ENCODE measurements at regions not wholly inside any gene's neighbourhood (a gene's known extent, or its start where the extent isn't known, plus 50 kb on each side); places are given as distances from the start of the nearest gene placed in this dataset.

DNA sequence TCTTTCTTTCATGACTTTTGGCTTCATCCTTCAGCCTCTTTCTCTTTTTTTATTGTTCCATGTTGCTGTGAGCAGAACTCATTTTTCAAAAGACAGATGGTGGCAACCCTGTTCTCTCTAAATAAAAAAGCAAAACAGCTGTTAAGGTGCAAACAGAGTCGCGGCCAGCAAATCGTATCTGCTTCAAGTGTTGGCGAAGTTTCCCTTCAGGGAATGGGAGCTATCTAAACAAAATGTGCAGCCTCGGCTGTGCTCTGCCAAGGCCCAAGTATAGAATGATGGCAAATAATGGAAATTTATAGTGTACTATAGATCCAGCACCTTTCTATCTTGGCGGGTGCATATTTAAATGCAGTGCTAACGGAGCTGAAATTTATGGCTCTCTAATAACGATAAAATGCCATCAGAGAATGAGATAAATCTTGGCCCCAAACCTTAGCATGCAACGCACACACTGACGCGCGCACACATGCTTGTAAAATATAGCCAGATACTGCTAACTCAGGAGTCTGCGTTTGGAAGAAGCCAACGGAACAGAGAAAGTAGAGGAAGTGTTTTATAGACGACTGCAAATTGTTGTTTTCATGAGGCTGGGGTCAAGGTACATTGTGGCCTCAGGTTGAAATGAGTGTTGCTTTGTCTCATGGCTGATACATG lies 315.5 kb upstream of the RBFOX1 start:
- no peaks in the 10 kb centered on the region for H3K9me3 ChIP-seq (ENCODE audit: low read depth, low read length)
- no peak for TF ChIP-seq POLR2AphosphoS5 (IDR thresholded peaks at IDR 0.05; ENCODE audit: borderline replicate concordance, low read depth, low read length)
- no peak for TF ChIP-seq EZH2 (IDR thresholded peaks at IDR 0.05)
- TF ChIP-seq FOXP2 (optimal IDR thresholded peaks at IDR 0.05; ENCODE audit: control extremely low read depth, extremely low read length, insufficient read depth), result no peak
- no peak overlapping the region for H3K9ac ChIP-seq (ENCODE audit: insufficient read length)
- H3K36me3 ChIP-seq (ENCODE audit: insufficient read depth, low read length), result no peaks in the 10 kb centered on the region
- DNase-seq (ENCODE audit: low read depth, low spot score), result no peak
- no peak overlapping the region for H3K4me3 ChIP-seq
- no peak overlapping the region for H3K27ac ChIP-seq

DNA sequence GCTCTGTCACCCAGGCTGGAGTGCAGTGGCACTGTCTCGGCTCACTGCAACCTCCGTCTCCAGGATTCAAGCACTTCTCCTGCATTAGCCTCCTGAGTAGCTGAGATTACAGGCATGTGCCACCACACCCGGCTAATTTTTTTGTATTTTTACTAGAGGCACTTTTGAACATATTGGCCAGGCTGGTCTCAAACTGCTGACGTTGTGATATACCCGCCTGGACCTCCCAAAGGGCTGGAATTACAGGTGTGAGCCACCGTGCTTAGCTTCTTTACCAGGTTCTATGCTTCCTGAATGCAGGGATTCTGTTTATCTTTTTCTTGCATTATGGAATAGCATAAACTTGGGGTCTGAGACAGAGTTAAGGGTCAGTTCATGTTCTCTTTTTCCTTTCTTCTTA lies 317.9 kb upstream of the RBFOX1 start:
- Histone ChIP-seq H3K9me3 (ENCODE audit: low read depth, low read length) (no peaks in the 10 kb centered on the region), H3K4me3 (no peak overlapping the region), H3K27ac (no peak overlapping the region), H3K36me3 (ENCODE audit: insufficient read depth, low read length) (no peaks in the 10 kb centered on the region), H3K9ac (ENCODE audit: insufficient read length) (no peak overlapping the region)
- DNase-seq (ENCODE audit: low read depth, low spot score), result no peak
- TF ChIP-seq EZH2 (IDR thresholded peaks at IDR 0.05), result no peak
- TF ChIP-seq POLR2AphosphoS5 (IDR thresholded peaks at IDR 0.05; ENCODE audit: borderline replicate concordance, low read depth, low read length), result no peak
- no peak for TF ChIP-seq FOXP2 (optimal IDR thresholded peaks at IDR 0.05; ENCODE audit: control extremely low read depth, extremely low read length, insufficient read depth)

DNA sequence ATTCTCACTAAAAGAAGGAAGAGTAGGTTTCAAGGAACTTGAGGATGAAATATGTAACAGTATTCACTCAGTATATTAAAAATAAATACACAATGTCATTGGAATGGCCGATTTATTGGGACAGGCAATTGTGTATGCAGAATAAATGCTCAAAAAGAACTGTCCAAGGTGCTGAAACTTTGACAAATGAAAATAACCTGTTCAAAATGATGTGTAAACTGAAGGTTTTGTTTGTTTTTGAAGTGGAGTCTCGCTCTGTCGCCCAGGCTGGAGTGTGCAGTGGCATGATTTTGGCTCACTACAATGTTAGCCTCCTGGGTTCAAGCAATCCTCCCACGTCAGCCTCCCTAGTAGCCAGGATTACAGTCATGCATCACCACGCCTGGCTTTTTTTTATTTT lies 318.7 kb upstream of the RBFOX1 start:
- H3K27ac ChIP-seq, result no peak overlapping the region
- peak; percentile 5 for DNase-seq (ENCODE audit: low read depth, low spot score)
- H3K36me3 ChIP-seq (ENCODE audit: insufficient read depth, low read length), result no peaks in the 10 kb centered on the region
- no peak overlapping the region for H3K4me3 ChIP-seq
- no peak for TF ChIP-seq POLR2AphosphoS5 (IDR thresholded peaks at IDR 0.05; ENCODE audit: borderline replicate concordance, low read depth, low read length)
- no peak for TF ChIP-seq EZH2 (IDR thresholded peaks at IDR 0.05)
- no peak for TF ChIP-seq FOXP2 (optimal IDR thresholded peaks at IDR 0.05; ENCODE audit: control extremely low read depth, extremely low read length, insufficient read depth)
- H3K9me3 ChIP-seq (ENCODE audit: low read depth, low read length), result no peaks in the 10 kb centered on the region
- H3K9ac ChIP-seq (ENCODE audit: insufficient read length), result no peak overlapping the region

DNA sequence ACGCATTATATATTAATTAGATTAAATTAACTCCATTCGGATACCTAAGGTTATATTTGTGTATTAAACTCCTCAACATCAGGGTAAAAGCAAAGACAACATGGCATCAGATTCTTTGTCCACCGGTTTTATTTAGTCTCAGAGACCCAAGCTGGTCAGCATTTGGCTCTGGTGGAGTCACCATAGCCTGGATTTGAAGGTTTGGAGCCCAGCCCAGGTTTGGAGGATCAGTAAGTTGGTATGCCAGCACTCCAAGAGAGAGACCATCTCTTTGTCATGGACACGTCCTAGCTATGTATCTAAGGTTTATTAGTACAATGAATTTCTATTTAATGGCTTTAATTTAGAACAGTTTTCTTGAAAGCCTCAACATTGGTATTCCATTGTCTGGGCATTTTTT lies 328.4 kb upstream of the RBFOX1 start:
- no peak overlapping the region for H3K9ac ChIP-seq (ENCODE audit: insufficient read length)
- H3K27ac ChIP-seq, result no peak overlapping the region
- no peak for TF ChIP-seq POLR2AphosphoS5 (IDR thresholded peaks at IDR 0.05; ENCODE audit: borderline replicate concordance, low read depth, low read length)
- no peak for TF ChIP-seq FOXP2 (optimal IDR thresholded peaks at IDR 0.05; ENCODE audit: control extremely low read depth, extremely low read length, insufficient read depth)
- no peak for TF ChIP-seq EZH2 (IDR thresholded peaks at IDR 0.05)
- no peaks in the 10 kb centered on the region for H3K9me3 ChIP-seq (ENCODE audit: low read depth, low read length)
- no peaks in the 10 kb centered on the region for H3K36me3 ChIP-seq (ENCODE audit: insufficient read depth, low read length)
- H3K4me3 ChIP-seq, result no peak overlapping the region
- DNase-seq (ENCODE audit: low read depth, low spot score), result no peak

DNA sequence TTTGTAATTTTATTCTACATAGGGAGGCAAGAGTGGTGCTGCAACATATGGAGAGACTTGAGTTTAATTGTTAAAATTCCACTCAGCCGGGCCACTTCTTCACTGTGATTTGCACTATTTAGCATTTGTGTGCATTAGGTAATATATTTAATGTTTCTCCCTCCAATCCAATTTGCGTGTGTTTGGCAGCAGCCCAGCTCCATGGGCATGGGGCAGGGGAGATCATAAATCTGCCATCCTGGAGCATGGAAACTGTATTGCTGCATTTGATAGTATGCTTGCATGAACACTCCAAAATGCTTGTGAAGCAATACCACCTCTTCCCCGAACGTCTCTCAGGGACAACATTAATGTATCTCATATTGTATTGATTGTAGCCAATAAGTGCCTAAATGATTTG lies 339.1 kb upstream of the RBFOX1 start:
- TF ChIP-seq FOXP2 (optimal IDR thresholded peaks at IDR 0.05; ENCODE audit: control extremely low read depth, extremely low read length, insufficient read depth), result no peak
- TF ChIP-seq EZH2 (IDR thresholded peaks at IDR 0.05), result no peak
- TF ChIP-seq POLR2AphosphoS5 (IDR thresholded peaks at IDR 0.05; ENCODE audit: borderline replicate concordance, low read depth, low read length), result no peak
- no peaks in the 10 kb centered on the region for H3K9me3 ChIP-seq (ENCODE audit: low read depth, low read length)
- H3K36me3 ChIP-seq (ENCODE audit: insufficient read depth, low read length), result no peaks in the 10 kb centered on the region
- no peak for DNase-seq (ENCODE audit: low read depth, low spot score)
- H3K9ac ChIP-seq (ENCODE audit: insufficient read length), result no peak overlapping the region
- H3K4me3 ChIP-seq, result no peak overlapping the region
- no peak overlapping the region for H3K27ac ChIP-seq

DNA sequence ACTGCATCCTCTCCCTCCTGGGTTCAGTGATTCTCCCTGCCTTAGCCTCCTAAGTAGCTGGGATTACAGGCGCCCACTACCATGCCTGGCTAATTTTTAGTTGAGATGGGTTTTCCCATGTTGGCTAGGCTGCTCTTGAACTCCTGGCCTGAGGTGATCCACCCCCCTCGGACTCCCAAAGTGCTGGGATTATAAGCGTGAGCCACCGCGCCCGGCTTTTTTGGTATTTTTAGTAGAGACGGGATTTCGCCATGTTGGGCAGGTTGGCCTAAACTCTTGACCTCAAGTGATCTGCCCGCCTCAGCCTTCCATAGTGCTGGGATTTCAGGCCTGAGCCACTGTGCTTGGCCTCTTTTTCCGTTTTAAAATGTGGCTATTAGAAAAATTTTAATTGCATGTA lies 343.8 kb upstream of the RBFOX1 start:
- DNase-seq (ENCODE audit: low read depth, low spot score), result no peak
- Histone ChIP-seq H3K9me3 (ENCODE audit: low read depth, low read length) (no peaks in the 10 kb centered on the region), H3K36me3 (ENCODE audit: insufficient read depth, low read length) (no peaks in the 10 kb centered on the region), H3K27ac (no peak overlapping the region), H3K9ac (ENCODE audit: insufficient read length) (no peak overlapping the region), H3K4me3 (no peak overlapping the region)
- no peak for TF ChIP-seq FOXP2 (optimal IDR thresholded peaks at IDR 0.05; ENCODE audit: control extremely low read depth, extremely low read length, insufficient read depth)
- TF ChIP-seq POLR2AphosphoS5 (IDR thresholded peaks at IDR 0.05; ENCODE audit: borderline replicate concordance, low read depth, low read length), result no peak
- no peak for TF ChIP-seq EZH2 (IDR thresholded peaks at IDR 0.05)

DNA sequence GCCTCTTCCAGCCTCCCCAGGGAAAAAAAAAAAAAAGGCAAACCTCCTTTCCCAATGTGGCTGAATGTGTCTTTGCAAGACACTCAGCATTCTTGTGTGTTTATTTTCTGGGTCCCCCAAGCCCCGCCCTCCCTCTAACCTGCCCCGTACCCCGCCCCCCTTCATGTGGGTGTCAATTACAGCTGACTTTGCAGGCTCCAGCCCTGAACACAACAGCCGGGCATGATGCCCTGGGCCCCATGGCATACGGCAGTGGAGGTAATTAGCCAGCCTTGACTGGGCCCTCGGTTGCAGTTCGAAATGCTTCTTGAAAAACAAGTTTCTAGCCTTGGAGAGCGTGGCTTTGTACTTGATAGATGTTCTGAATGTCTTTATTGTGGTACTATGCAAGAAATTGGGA lies 354.7 kb upstream of the RBFOX1 start:
- TF ChIP-seq POLR2AphosphoS5 (IDR thresholded peaks at IDR 0.05; ENCODE audit: borderline replicate concordance, low read depth, low read length), result no peak
- TF ChIP-seq FOXP2 (optimal IDR thresholded peaks at IDR 0.05; ENCODE audit: control extremely low read depth, extremely low read length, insufficient read depth), result no peak
- no peak for TF ChIP-seq EZH2 (IDR thresholded peaks at IDR 0.05)
- no peak for DNase-seq (ENCODE audit: low read depth, low spot score)
- Histone ChIP-seq H3K36me3 (ENCODE audit: insufficient read depth, low read length) (no peaks in the 10 kb centered on the region), H3K9ac (ENCODE audit: insufficient read length) (no peak overlapping the region), H3K27ac (no peak overlapping the region), H3K4me3 (no peak overlapping the region), H3K9me3 (ENCODE audit: low read depth, low read length) (no peaks in the 10 kb centered on the region)

DNA sequence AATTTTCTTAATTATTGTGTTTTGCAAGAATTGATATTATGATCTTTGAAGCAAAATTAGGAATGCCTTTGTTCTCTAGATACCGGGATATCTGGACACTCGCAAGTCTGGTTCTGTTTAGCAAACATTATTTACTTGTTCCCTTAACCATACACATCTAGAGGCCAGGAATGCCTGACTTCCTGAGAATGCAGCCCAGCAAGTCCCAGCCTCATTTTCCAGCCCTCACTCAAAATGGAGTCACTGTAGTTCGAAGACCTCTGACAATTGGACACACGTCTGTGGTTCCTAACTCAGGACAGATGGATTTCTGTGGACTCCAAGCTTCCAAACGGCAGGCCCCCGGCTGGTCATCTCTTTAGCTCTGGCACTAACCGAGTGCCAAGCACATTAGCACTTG lies 355.4 kb upstream of the RBFOX1 start:
- DNase-seq (ENCODE audit: low read depth, low spot score), result no peak
- Histone ChIP-seq H3K36me3 (ENCODE audit: insufficient read depth, low read length) (no peaks in the 10 kb centered on the region), H3K9me3 (ENCODE audit: low read depth, low read length) (no peaks in the 10 kb centered on the region), H3K4me3 (no peak overlapping the region), H3K27ac (no peak overlapping the region), H3K9ac (ENCODE audit: insufficient read length) (no peak overlapping the region)
- TF ChIP-seq EZH2 (IDR thresholded peaks at IDR 0.05), result no peak
- TF ChIP-seq FOXP2 (optimal IDR thresholded peaks at IDR 0.05; ENCODE audit: control extremely low read depth, extremely low read length, insufficient read depth), result no peak
- no peak for TF ChIP-seq POLR2AphosphoS5 (IDR thresholded peaks at IDR 0.05; ENCODE audit: borderline replicate concordance, low read depth, low read length)

DNA sequence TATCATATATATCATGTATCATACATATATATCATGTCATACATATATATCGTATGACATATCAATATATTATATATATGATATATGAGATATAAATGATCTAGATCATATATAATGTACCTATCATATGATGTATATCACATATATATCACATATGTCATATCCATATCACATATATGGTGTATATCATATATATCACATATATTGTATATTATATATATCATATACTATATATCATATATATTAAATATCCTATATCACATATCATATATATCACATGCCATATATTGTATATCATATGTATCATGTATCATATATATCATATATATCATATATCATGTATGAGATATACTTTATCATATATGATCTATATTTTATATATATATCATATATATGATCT lies 355.9 kb upstream of the RBFOX1 start:
- TF ChIP-seq POLR2AphosphoS5 (IDR thresholded peaks at IDR 0.05; ENCODE audit: borderline replicate concordance, low read depth, low read length) (no peak), EZH2 (IDR thresholded peaks at IDR 0.05) (no peak), FOXP2 (optimal IDR thresholded peaks at IDR 0.05; ENCODE audit: control extremely low read depth, extremely low read length, insufficient read depth) (no peak)

More for the DNA sequence above, 355.9 kb upstream of the RBFOX1 start:
- Histone ChIP-seq H3K9me3 (ENCODE audit: low read depth, low read length) (no peaks in the 10 kb centered on the region), H3K4me3 (no peak overlapping the region), H3K27ac (no peak overlapping the region), H3K36me3 (ENCODE audit: insufficient read depth, low read length) (no peaks in the 10 kb centered on the region), H3K9ac (ENCODE audit: insufficient read length) (no peak overlapping the region)
- no peak for DNase-seq (ENCODE audit: low read depth, low spot score)

All from SK-N-MC (cell line).